HepG2 (cell line): ENCODE measurements at regions not wholly inside any gene's neighbourhood (a gene's known extent, or its start where the extent isn't known, plus 50 kb on each side); places are given as distances from the start of the nearest gene placed in this dataset.

Experiments
- ATAC-seq: fragments of 200-7000 bp; cut with Tn5 transposase; 3 replicates; pipeline ENCODE4 v1.9.1; 2020; ENCODE audit warnings: mild to moderate bottlenecking, moderate library complexity
- BruUV-seq: library from RNA; stranded (reverse); fragments of 400-500 nt; replicated peaks from 2 replicates; lab custom pipeline; 2021; lab: Mats Ljungman, UMichigan
- CTCF ChIA-PET: fragments of 300-600 bp; formaldehyde crosslinking; extraction: SDS; loops from one replicate; lab custom pipeline; 2021; ENCODE audit warnings: low total read pairs, inconsistent platforms, low intra/inter-chr PET ratio; lab: Yijun Ruan, JAX
- POLR2A ChIA-PET: fragments of 350-600 bp; sonication (Branson Sonifier 250); formaldehyde crosslinking; loops from one replicate; lab custom pipeline; 2020; ENCODE audit warnings: antibody characterized with exemption, inconsistent platforms; lab: Yijun Ruan, JAX
- DNase-seq: peaks from one replicate; pipeline ENCODE4 v3.0.0-alpha.2; 2015; ENCODE audit warnings: low spot score
- FAIRE-seq: peaks from 3 replicates; lab custom pipeline; 2011; peaks lifted over from hg19 to GRCh38; lab: Jason Lieb, UNC
- H2AFZ ChIP-seq: one replicate; pipeline ENCODE4 v1.6.1; 2011; ENCODE audit warnings: low read length, inconsistent platforms
- H3K27ac ChIP-seq: fragments of 300-600 bp; 3 replicates; pipeline ENCODE4 v1.8.0; 2011; ENCODE audit warnings: mixed run types, mild to moderate bottlenecking, mixed read lengths, low read length, inconsistent platforms; ENCODE audit not compliant: insufficient read depth; ENCODE audit errors: extremely low read length
- H3K27me3 ChIP-seq, 2 experiments: fragments of 200-600 bp in 1 of 2; 2 replicates in 1 of 2; 3 replicates in 1 of 2; pipeline versions ENCODE4 v1.6.0 to v1.8.0; 2011; ENCODE audit warnings: low read length in 2 of 2, mild to moderate bottlenecking in 2 of 2, moderate library complexity in 2 of 2, inconsistent platforms in 1 of 2; ENCODE audit not compliant: insufficient read depth in 2 of 2, control insufficient read depth in 1 of 2
- H3K36me3 ChIP-seq, 2 experiments: fragments of 200-600 bp in 1 of 2; replicated peaks in 1 of 2; 2 replicates in 1 of 2; 3 replicates in 1 of 2; pipeline versions ENCODE4 v1.5.1 to v1.8.0; 2011; ENCODE audit warnings: low read length in 2 of 2, inconsistent platforms in 1 of 2; ENCODE audit not compliant: insufficient read depth in 2 of 2, control insufficient read depth in 1 of 2
- H3K4me1 ChIP-seq: 2 replicates; pipeline ENCODE4 v1.5.1; 2012; ENCODE audit warnings: low read length, inconsistent platforms; ENCODE audit not compliant: insufficient read depth
- H3K4me2 ChIP-seq: 2 replicates; pipeline ENCODE4 v1.6.0; 2011; ENCODE audit warnings: low read depth, low read length, inconsistent platforms
- H3K4me3 ChIP-seq, 3 experiments: fragments of 200-600 bp in 1 of 3; sonication (generic), shearing (Covaris generic) in 1 of 3; replicated peaks in 1 of 3; 2 replicates each; pipeline ENCODE4 v1.5.1; 2011 to 2016; ENCODE audit warnings: low read length in 3 of 3, inconsistent platforms in 2 of 3, low read depth in 2 of 3, mild to moderate bottlenecking in 2 of 3, control low read depth in 1 of 3, mixed read lengths in 1 of 3; ENCODE audit not compliant: insufficient read depth in 1 of 3
- H3K79me2 ChIP-seq: one replicate; pipeline ENCODE4 v1.6.1; 2011; ENCODE audit warnings: low read length, inconsistent platforms; ENCODE audit not compliant: insufficient read depth
- H3K9ac ChIP-seq: 2 replicates; pipeline ENCODE4 v1.6.0; 2011; ENCODE audit warnings: mild to moderate bottlenecking, low read depth, low read length, inconsistent platforms; ENCODE audit not compliant: insufficient read depth
- H3K9me3 ChIP-seq: 2 replicates; pipeline ENCODE4 v1.5.1; 2012; ENCODE audit warnings: mild to moderate bottlenecking, low read length
- H4K20me1 ChIP-seq: 2 replicates; pipeline ENCODE4 v1.6.0; 2011; ENCODE audit warnings: inconsistent platforms, mild to moderate bottlenecking, low read length, moderate library complexity; ENCODE audit not compliant: insufficient read depth
- ATF7 ChIP-seq, 2 experiments: fragments of 450-650 bp in 1 of 2; sonication (generic) in 1 of 2; formaldehyde crosslinking in 1 of 2; IDR thresholded peaks; 2 replicates each; pipeline versions ENCODE4 v1.4.0 to v1.6.1; 2016 to 2020; ENCODE audit warnings: antibody characterized with exemption in 1 of 2, mild to moderate bottlenecking in 1 of 2, missing genetic modification reagents in 1 of 2
- FOSL2 ChIP-seq: sonication (generic); formaldehyde crosslinking; IDR thresholded peaks from 2 replicates; pipeline ENCODE4 v1.4.0; 2020; ENCODE audit warnings: missing genetic modification reagents
- FOXM1 ChIP-seq: sonication (generic); formaldehyde crosslinking; IDR thresholded peaks from 2 replicates; pipeline ENCODE4 v1.5.0; 2020; ENCODE audit warnings: missing genetic modification reagents
- MEIS1 ChIP-seq: sonication (generic); formaldehyde crosslinking; IDR thresholded peaks from 2 replicates; pipeline ENCODE4 v1.9.0; 2021; ENCODE audit warnings: mild to moderate bottlenecking, missing genetic modification reagents, moderate library complexity, borderline replicate concordance
- MNT ChIP-seq: fragments of 450-650 bp; IDR thresholded peaks from 2 replicates; pipeline ENCODE4 v1.6.1; 2016
- PAXIP1 ChIP-seq: sonication (generic); formaldehyde crosslinking; conservative IDR thresholded peaks from 2 replicates; pipeline ENCODE4 v1.4.0; 2020; ENCODE audit warnings: mild to moderate bottlenecking, missing genetic modification reagents, moderate library complexity
- PLRG1 ChIP-seq: fragments of 450-650 bp; conservative IDR thresholded peaks from 2 replicates; pipeline ENCODE4 v1.6.1; 2016
- RBM22 ChIP-seq: fragments of 200-400 bp; formaldehyde crosslinking; optimal IDR thresholded peaks from 2 replicates; pipeline ENCODE3; 2017; ENCODE audit warnings: mild to moderate bottlenecking, low read length, moderate library complexity
- SOX13 ChIP-seq, 3 experiments: fragments of 450-650 bp in 1 of 3; sonication (generic) in 1 of 3; formaldehyde crosslinking in 1 of 3; IDR thresholded peaks in 2 of 3; conservative IDR thresholded peaks in 1 of 3; 2 replicates each; pipeline versions ENCODE4 v1.5.0 to v1.6.1; 2016 to 2020; ENCODE audit warnings: antibody characterized with exemption in 1 of 3, mild to moderate bottlenecking in 1 of 3, missing compliant biosample characterization in 1 of 3, missing genetic modification reagents in 1 of 3, moderate library complexity in 1 of 3
- ZNF558 ChIP-seq: sonication (generic); formaldehyde crosslinking; IDR thresholded peaks from 2 replicates; pipeline ENCODE4 v1.9.0; 2022; ENCODE audit warnings: mild to moderate bottlenecking, missing genetic modification reagents, borderline replicate concordance
- ZNF674 ChIP-seq: sonication (generic); formaldehyde crosslinking; IDR thresholded peaks from 2 replicates; pipeline ENCODE4 v1.5.0; 2020; ENCODE audit warnings: low read depth, mild to moderate bottlenecking, missing genetic modification reagents
- ZNF816 ChIP-seq: sonication (generic); formaldehyde crosslinking; IDR thresholded peaks from 2 replicates; pipeline ENCODE4 v1.8.0; 2022; ENCODE audit warnings: missing genetic modification reagents, mild to moderate bottlenecking, borderline replicate concordance
- ZNF883 ChIP-seq: sonication (generic); formaldehyde crosslinking; IDR thresholded peaks from 2 replicates; pipeline ENCODE4 v1.5.1; 2020; ENCODE audit warnings: mild to moderate bottlenecking, missing genetic modification reagents; ENCODE audit errors: not compliant biosample characterization
- WGBS: methylation state at CpG from one replicate; pipeline ENCODE4 v1.1.6; 2017; ENCODE audit warnings: low lambda C conversion rate; 5-methylcytosine and 5-hydroxymethylcytosine counted together
- in situ Hi-C: cut with HindIII; loops from 2 replicates; pipeline ENCODE4 v1.10.0; 2017; ENCODE audit warnings: low pct_unique_long_range_greater_than_20kb; ENCODE audit not compliant: extremely low pct_ligation_motif_present
- intact Hi-C: fragments of 100-400 bp; cut with micrococcal nuclease; formaldehyde crosslinking; loops from one replicate; pipeline ENCODE4 v1.10.0; 2022; ENCODE audit not compliant: unreplicated experiment

GRCh38 chr1:221947731-221948130, 205.8 kb upstream of the DUSP10 start:
- intact Hi-C loops = no loop called here
- in situ Hi-C loops = no loop called here
- peaks cover 30% of the 10 kb centered on the region for H3K9me3 ChIP-seq
- FAIRE-seq = no peak
- H4K20me1 ChIP-seq = no peaks in the 10 kb centered on the region
- H3K27ac ChIP-seq = no peak overlapping the region
- POLR2A ChIA-PET = no interaction called here
- 3% methylated on average over 4 of the region's 4 CpGs for WGBS
- BruUV-seq = no TSS peak
- H3K79me2 ChIP-seq = no peaks in the 10 kb centered on the region
- CTCF ChIA-PET = no interaction called here
- ATAC-seq = no peak
- H3K9ac ChIP-seq = no peak overlapping the region
- no peak overlapping the region for H3K4me2 ChIP-seq
- peak; percentile 3 for DNase-seq
- H3K4me1 ChIP-seq = 0 out of 2 replicates have a peak, but pooled peaks cover 4% of the 10 kb centered on the region
- H3K36me3 ChIP-seq = no peaks in the 10 kb centered on the region
- no peak for TF ChIP-seq ZNF558 (CRISPR knock-in tag)
- TF ChIP-seq SOX13 (IDR thresholded peaks at IDR 0.05) = no peak
- TF ChIP-seq SOX13 (CRISPR knock-in tag; conservative IDR thresholded peaks at IDR 0.05 in 1 of 2, IDR thresholded peaks at IDR 0.05 in 1 of 2) = peak in 1 of 2 experiments; percentile 61; a peak in 1 of 4 replicates
- TF ChIP-seq MEIS1 (CRISPR knock-in tag) = no peak
- no peak for TF ChIP-seq RBM22
- TF ChIP-seq ZNF816 (CRISPR knock-in tag) = no peak
- 0 out of 2 replicates have a peak, but pooled peaks have one; percentile 37 for TF ChIP-seq FOSL2 (CRISPR knock-in tag)
- no peak overlapping the region for H2AFZ ChIP-seq
- no peak overlapping the region for H3K4me3 ChIP-seq
- peaks cover 0 to 4% of the 10 kb centered on the region in 2 experiments; a peak in 2 of 5 replicates for H3K27me3 ChIP-seq

GRCh38 chr1:221946768-221947167, 204.9 kb upstream of the DUSP10 start:
- Histone ChIP-seq H3K4me1 (0 out of 2 replicates have a peak, but pooled peaks cover 4% of the 10 kb centered on the region), H3K27me3 (peaks cover 0 to 4% of the 10 kb centered on the region in 2 experiments; a peak in 2 of 5 replicates), H3K4me2 (no peak overlapping the region), H3K27ac (no peak overlapping the region), H3K36me3 (no peaks in the 10 kb centered on the region), H3K79me2 (no peaks in the 10 kb centered on the region), H3K9me3 (peaks cover 30% of the 10 kb centered on the region), H2AFZ (no peak overlapping the region), H4K20me1 (no peaks in the 10 kb centered on the region), H3K9ac (no peak overlapping the region), H3K4me3 (no peak overlapping the region)
- in situ Hi-C loops = no loop called here
- WGBS = 30% methylated on average over 6 of the region's 6 CpGs
- CTCF ChIA-PET = no interaction called here
- no peak for ATAC-seq
- DNase-seq = no peak
- no peak for FAIRE-seq
- intact Hi-C loops = no loop called here
- no TSS peak for BruUV-seq
- POLR2A ChIA-PET = no interaction called here
- no peak for TF ChIP-seq MNT
- no peak for TF ChIP-seq FOXM1 (CRISPR knock-in tag)
- TF ChIP-seq ZNF883 (CRISPR knock-in tag) = no peak
- no peak for TF ChIP-seq ZNF674
- TF ChIP-seq PAXIP1 (CRISPR knock-in tag) = no peak
- peak; percentile 80 for TF ChIP-seq ATF7 (IDR thresholded peaks at IDR 0.05)
- no peak for TF ChIP-seq ATF7 (CRISPR knock-in tag; IDR thresholded peaks at IDR 0.05)
- TF ChIP-seq PLRG1 = no peak
